GM23248 (cell line): ENCODE measurements at regions not wholly inside any gene's neighbourhood (a gene's known extent, or its start where the extent isn't known, plus 50 kb on each side); places are given as distances from the start of the nearest gene placed in this dataset.

ENCODE experiments used
- EZH2 ChIP-seq: fragments of 200-600 bp; sonication (generic); IDR thresholded peaks from 2 replicates; pipeline ENCODE4 v1.6.1; 2018; ENCODE audit warnings: antibody characterized with exemption, mild to moderate bottlenecking; ENCODE audit not compliant: insufficient read depth, poor library complexity, severe bottlenecking
- EZH2phosphoT487 ChIP-seq: fragments of 200-600 bp; sonication (generic); IDR thresholded peaks from 2 replicates; pipeline ENCODE4 v1.6.1; 2018; ENCODE audit warnings: antibody characterized with exemption, moderate library complexity, mild to moderate bottlenecking, low read depth; ENCODE audit not compliant: insufficient read depth

DNA sequence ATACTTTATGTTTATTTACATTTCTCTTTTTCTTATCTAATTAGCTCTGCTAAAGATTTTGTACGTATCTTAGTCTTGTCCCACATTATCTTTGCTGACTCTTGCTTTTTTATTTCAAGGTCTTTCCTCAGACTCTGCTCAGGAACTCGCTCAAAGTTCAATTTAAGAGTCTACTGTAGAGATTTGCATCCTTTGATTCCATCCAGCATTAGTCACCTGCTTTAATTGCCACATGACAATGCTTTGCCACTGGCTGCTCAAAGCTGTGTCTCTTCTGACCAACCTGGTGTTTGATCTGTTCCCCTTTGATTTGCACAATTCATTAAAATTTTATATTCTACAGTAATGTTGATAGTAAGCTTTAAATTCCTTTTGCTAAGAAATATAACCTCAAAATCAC is 157.9 kb upstream of the FREM2 start:
- TF ChIP-seq EZH2 (no peak), EZH2phosphoT487 (no peak)
